ENCODE measurements at regions not wholly inside any gene's neighbourhood (a gene's known extent, or its start where the extent isn't known, plus 50 kb on each side); places are given as distances from the start of the nearest gene placed in this dataset.

DNA sequence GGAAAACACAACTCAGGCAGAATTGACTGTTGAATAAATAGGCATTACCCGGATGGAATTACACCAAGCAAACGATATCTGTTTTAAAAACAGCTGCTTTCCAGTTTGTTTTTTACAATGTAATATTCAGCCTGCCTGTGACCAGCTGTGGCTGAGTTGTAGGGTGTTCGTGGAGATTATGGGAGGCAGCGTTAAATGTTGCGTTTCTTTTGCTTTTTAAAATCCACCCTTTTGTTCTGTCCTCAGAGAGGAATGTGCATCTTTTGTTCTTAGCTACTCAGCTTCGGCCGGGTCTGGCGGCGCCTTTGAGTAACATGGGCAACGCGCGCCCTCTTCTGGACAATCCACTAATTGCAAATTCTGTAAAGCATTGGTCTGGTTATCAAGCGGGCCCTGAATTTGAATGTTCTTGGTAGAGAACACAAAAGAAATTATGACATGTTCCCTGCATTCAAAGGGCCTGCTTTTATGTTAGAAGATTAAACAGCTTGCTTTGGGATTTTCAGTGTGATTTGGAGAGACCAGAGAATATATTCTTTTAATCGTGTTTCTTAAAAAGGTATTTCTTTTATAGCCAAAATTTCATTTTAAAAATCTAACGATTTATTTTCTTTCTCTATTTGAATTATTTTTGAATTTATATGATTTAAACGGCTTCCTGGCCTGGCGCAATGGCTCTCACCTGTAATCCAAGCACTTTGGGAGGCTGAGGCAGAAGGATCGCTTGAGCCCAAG, 76.3 kb upstream of the TRIM2 start:
- peak overlapping the region in 1 of 10 donors; percentile 36 for H3K4me3 Mint-ChIP-seq
- H3K27ac Mint-ChIP-seq, result peak overlapping the region in 7 of 10 donors; percentile 25 to 93 (median 85)
- peak; percentile 96 to 99 for ATAC-seq
- POLR2A ChIA-PET, result interaction anchor here (0.9 to 5.4 kb wide), 4 partner anchors 9 to 44 kb away, joined by 5 to 44 read pairs (median 12); no protein-coding TSS in a partner anchor
- peaks cover 2 to 7% (median 5%) of the 10 kb centered on the region in 4 donors for H3K4me1 Mint-ChIP-seq
- DNase-seq, result peak; percentile 71 to 91 (median 84)
- no peaks in the 10 kb centered on the region for H3K36me3 Mint-ChIP-seq
- no peaks in the 10 kb centered on the region for H3K9me3 Mint-ChIP-seq
- H3K27me3 Mint-ChIP-seq, result no peaks in the 10 kb centered on the region

DNA sequence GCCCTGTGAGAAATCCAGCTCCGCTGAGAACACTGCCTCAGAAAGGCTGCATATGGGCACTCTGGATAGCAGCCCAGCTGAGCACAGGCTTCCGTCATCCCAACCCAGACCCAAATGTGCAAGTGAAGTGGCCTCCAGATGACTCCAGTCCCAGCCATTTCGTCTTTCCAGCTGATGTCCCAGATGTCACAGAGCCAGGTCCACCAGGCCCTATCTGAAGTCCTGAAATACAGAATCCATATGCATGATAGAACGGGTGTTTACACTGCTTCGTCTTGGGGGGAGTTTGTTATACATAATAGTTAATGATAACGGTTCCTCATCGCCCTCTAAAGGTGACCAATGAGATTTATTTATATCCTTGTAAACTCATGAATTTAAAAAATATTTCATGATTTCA, 72.6 kb upstream of the TRIM2 start:
- no peaks in the 10 kb centered on the region for H3K36me3 Mint-ChIP-seq
- ATAC-seq (no peak), DNase-seq (no peak)
- peaks cover 0 to 3% (median 0%) of the 10 kb centered on the region in 5 donors for H3K27me3 Mint-ChIP-seq
- no peaks in the 10 kb centered on the region for H3K9me3 Mint-ChIP-seq
- POLR2A ChIA-PET, result no interaction called here
- no peak overlapping the region for H3K27ac Mint-ChIP-seq
- H3K4me3 Mint-ChIP-seq, result no peak overlapping the region
- peaks cover 6 to 20% (median 14%) of the 10 kb centered on the region in 4 donors for H3K4me1 Mint-ChIP-seq

DNA sequence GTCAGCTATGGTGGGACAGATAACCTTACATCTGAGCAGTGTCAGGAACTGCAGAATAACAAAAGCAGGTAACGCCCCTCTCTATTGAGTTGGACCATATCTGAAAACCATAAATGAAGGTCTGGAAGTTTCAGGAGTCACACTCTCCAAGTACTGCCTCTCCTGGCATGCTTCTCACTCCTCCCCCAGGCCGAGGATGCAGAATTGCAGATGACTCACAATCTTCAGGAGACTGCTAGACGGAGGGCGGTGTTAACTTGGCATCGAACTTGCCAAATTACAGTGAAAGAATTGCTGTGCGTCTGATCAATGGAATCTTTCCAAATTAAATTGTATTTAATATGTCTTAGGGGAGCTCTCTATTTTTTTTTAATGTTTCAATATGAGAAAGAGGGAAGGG, 67.1 kb upstream of the TRIM2 start:
- Mint-ChIP-seq H3K9me3 (no peaks in the 10 kb centered on the region), H3K27me3 (peaks cover 0 to 4% (median under 1%) of the 10 kb centered on the region in 5 donors), H3K27ac (no peak overlapping the region), H3K4me1 (peaks cover 4 to 26% (median 8%) of the 10 kb centered on the region in 4 donors), H3K36me3 (no peaks in the 10 kb centered on the region), H3K4me3 (no peak overlapping the region)
- no peak for DNase-seq
- POLR2A ChIA-PET, result no interaction called here
- no peak for ATAC-seq

DNA sequence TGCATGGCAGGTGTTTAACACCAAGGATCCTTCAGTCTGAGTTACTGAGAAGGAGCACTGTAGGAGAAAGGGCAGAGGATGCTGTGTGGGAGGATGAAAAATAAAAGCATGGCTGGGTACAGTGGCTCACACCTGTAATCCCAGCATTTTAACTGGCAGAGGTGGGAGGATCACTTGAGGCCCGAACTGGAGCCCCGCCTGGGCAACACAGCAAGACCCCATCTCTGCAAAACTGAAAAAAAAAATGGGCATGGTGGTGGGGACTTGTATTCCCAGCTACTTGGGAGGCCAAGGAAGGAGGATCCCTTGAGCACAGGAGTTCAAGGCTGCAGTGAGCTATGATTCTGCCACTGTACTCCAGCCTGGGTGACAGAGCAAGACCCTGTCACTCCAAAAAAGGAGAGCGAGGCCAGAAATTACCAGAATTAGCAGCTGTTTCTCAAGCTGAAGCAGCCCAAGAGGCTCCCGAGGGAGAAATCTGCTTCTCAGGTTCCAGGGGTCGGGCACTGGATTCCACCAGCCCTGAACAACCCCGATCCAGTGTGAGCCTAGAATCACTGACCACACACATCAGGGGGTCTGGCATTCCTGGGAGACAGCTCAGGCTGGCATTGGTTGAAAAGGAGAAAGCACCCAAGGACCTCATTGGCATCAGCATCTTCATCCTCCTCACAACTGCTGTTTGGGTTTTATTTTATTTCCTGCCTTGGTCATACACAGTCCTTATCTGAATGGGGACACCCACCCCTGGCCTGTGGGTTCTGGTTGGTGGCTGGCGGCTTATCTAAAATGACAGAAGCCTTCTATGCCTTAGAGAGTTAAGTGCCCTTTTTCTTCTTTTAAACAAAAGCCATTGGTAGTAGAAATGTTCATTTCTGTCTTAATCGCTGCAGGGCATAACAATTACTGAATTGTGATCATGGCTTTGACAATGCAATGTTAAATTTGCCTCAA, 66.3 kb upstream of the TRIM2 start:
- DNase-seq, result no peak
- H3K27ac Mint-ChIP-seq, result no peak overlapping the region
- POLR2A ChIA-PET, result no interaction called here
- ATAC-seq, result no peak
- H3K4me3 Mint-ChIP-seq, result no peak overlapping the region
- no peaks in the 10 kb centered on the region for H3K36me3 Mint-ChIP-seq
- no peaks in the 10 kb centered on the region for H3K9me3 Mint-ChIP-seq
- peaks cover 0 to 6% (median 2%) of the 10 kb centered on the region in 5 donors for H3K27me3 Mint-ChIP-seq
- peaks cover 4 to 28% (median 8%) of the 10 kb centered on the region in 4 donors for H3K4me1 Mint-ChIP-seq

DNA sequence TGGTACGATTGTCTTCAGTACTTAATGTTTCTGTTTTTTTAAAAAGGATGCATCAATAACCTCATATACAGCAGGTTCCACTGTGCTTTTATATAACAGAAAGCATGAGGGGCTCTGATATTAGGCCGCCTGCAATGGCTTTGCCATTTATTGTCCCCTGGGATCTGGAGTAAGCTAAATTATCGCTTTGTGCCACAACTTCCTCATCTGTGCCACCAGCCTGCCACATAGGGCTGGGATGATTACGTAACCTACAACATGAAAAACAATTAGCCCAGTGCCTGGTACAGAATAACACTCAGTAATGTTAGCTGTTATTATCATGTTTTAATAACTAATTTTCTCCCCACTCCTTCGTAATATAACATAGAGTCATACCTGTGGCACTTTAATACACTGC, 65.5 kb upstream of the TRIM2 start:
- no peak overlapping the region for H3K27ac Mint-ChIP-seq
- H3K36me3 Mint-ChIP-seq, result no peaks in the 10 kb centered on the region
- no peaks in the 10 kb centered on the region for H3K9me3 Mint-ChIP-seq
- H3K4me1 Mint-ChIP-seq, result peaks cover 4 to 25% (median 7%) of the 10 kb centered on the region in 4 donors
- H3K4me3 Mint-ChIP-seq, result no peak overlapping the region
- POLR2A ChIA-PET, result no interaction called here
- DNase-seq (no peak), ATAC-seq (no peak)
- H3K27me3 Mint-ChIP-seq, result peaks cover 0 to 6% (median 2%) of the 10 kb centered on the region in 5 donors

DNA sequence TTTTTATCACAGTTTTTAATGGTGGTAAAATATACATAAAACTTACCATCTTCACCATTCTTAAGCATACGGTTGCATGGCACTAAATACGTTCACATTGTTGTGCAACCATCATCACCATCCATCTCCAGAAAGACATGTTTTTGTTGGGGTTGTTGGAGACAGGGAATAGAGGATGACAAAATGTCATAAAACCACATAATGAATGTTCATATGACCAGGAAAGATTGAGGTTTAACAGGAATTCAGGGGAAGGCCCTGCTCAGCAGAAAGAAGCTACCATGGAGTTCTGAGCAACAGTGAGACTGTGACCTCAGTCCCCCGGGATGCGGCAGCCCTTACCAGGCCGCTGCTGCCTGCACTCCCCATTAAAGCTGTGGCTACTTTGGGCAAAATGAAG, 63.9 kb upstream of the TRIM2 start:
- no peaks in the 10 kb centered on the region for H3K36me3 Mint-ChIP-seq

DNA sequence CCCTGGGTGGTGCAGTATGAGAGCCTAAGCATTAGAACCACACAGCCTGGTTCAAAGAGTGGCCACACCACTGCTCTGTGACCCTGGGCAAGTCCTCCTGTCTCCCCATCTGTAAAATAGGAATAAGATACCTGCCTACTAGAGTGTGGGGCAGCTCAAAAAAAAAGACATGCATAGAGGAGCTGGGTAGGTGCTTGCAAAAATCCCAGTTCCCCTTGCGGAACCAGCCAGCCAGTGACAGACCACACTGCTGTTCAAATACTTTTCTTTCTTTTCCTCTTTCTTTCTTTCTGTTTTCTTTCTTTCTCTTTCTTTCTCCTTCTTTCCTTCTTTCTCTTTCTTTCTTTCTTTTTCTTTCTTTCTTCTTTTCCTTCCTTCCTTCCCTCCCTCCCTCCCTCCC, 63.0 kb upstream of the TRIM2 start:
- Mint-ChIP-seq H3K9me3 (no peaks in the 10 kb centered on the region), H3K27me3 (peaks cover 0 to 6% (median 0%) of the 10 kb centered on the region in 5 donors), H3K27ac (no peak overlapping the region), H3K4me1 (peaks cover 0 to 12% (median 0%) of the 10 kb centered on the region in 4 donors), H3K36me3 (no peaks in the 10 kb centered on the region), H3K4me3 (no peak overlapping the region)
- POLR2A ChIA-PET, result interaction anchor here (0.6 kb wide), 1 partner anchor 308 kb away, joined by 3 read pairs; no protein-coding TSS in a partner anchor
- DNase-seq (no peak), ATAC-seq (no peak)

More for the DNA sequence above, 63.9 kb upstream of the TRIM2 start:
- no peaks in the 10 kb centered on the region for H3K9me3 Mint-ChIP-seq
- ATAC-seq (no peak), DNase-seq (no peak)
- peaks cover 0 to 12% (median under 1%) of the 10 kb centered on the region in 4 donors for H3K4me1 Mint-ChIP-seq
- POLR2A ChIA-PET, result interaction anchor here (0.6 kb wide), 1 partner anchor 897 kb away, joined by 4 read pairs; no protein-coding TSS in a partner anchor
- peaks cover 0 to 6% (median 2%) of the 10 kb centered on the region in 5 donors for H3K27me3 Mint-ChIP-seq
- no peak overlapping the region for H3K4me3 Mint-ChIP-seq
- no peak overlapping the region for H3K27ac Mint-ChIP-seq

DNA sequence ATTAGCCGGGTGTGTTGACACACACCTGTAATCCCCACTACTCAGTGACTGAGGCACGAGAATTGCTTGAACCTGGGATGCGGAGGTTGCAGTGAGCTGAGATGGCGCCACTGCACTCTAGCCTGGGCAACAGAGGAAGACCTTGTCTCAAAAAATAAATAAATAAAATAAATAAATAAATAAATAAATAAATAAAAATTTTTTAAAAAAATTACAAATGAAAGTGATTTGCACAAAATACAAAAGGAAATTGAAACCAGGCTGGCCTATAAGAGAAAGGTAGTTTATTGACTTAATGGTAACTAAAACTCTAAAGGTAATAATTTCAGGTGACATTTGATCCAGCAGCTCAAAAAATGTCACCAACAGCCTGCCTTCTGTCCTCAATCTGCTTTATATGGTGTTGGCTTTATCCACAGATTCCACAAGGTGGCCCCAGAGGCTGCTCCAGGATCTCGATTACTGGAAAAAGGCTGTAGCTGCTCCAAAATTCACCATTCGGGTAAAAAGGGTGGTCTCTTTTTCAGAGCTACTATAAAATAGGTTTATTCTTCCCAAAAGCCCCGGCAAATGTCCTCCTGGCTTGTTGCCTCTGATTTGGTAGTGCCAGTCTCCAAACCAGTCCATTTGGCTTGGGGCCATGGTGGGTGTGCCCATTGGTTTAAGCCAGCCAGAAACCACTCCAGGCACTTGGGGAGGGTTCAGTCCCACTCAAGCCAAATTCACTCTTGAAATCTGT, 61.4 kb upstream of the TRIM2 start:
- Mint-ChIP-seq H3K27me3 (peaks cover 0 to 6% (median 0%) of the 10 kb centered on the region in 5 donors), H3K4me1 (peaks cover 0 to 12% (median 0%) of the 10 kb centered on the region in 4 donors), H3K9me3 (no peaks in the 10 kb centered on the region), H3K4me3 (no peak overlapping the region), H3K27ac (no peak overlapping the region), H3K36me3 (no peaks in the 10 kb centered on the region)
- POLR2A ChIA-PET, result no interaction called here
- peak; percentile 66 to 77 for ATAC-seq
- peak; percentile 22 to 79 (median 50) for DNase-seq

DNA sequence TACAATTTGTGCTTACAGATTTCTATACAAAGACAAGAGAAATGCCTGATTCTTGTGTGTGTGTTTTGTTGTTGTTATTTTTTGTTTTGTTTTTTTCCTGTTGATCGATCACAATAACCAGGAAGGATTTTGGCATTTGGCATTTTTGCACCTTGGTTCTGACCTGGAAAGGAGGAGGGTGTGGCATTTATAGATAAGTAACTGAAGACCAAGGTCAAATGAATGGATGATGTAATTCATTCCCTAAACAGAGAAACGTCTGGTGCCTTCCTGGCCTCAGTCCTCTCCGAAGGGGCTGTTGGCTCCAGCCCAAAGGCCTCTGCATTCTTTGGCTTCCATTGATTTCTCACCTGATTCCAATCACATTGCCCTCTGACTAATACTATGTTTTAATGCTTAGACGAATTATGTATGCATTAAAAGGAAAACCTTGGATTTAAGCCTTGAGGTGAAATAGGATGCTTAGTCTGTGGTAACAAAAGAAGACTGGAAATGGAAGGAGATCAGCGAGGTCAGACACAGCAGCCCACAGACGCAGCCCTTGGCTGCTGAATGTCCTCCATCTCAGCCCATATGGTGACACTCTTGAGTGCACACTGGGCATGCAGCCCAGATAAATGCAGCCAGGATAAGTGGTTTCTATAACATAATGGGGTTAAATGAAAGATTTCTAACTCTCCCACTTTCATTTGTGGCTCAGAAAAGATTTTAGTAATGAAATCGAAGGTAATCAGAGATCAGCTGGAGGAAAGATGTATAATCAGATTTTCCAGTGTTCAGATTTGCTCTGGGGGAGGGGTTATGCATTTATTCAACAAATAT, 60.5 kb upstream of the TRIM2 start:
- Mint-ChIP-seq H3K36me3 (no peaks in the 10 kb centered on the region), H3K4me1 (peaks cover 0 to 7% (median 0%) of the 10 kb centered on the region in 4 donors), H3K27me3 (peaks cover 0 to 6% (median 0%) of the 10 kb centered on the region in 5 donors), H3K9me3 (no peaks in the 10 kb centered on the region), H3K27ac (no peak overlapping the region), H3K4me3 (no peak overlapping the region)
- POLR2A ChIA-PET, result no interaction called here
- ATAC-seq (no peak), DNase-seq (no peak)

DNA sequence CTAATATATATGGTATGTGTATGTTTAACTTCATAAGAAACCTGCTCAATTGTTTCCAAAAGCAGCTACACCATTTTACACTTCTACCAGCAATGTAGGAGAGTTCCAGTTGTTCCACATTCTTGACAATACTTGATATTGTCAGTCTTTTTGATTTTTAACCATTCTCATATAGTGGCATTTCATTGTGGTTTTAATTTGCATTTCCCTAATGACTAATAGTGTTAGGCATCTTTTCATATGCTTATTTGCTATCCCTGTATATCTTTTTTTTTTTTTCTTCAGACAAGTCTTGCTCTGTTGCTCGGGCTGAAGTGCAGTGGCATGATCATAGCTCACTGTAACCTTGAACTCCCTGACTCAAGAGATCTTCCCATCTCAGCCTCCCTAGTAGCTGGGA, 58.2 kb upstream of the TRIM2 start:
- peak overlapping the region in 1 of 10 donors; percentile 25 for H3K27ac Mint-ChIP-seq
- H3K27me3 Mint-ChIP-seq, result peaks cover 0 to 5% (median 0%) of the 10 kb centered on the region in 5 donors
- ATAC-seq (no peak), DNase-seq (no peak)
- H3K36me3 Mint-ChIP-seq, result no peaks in the 10 kb centered on the region
- H3K4me1 Mint-ChIP-seq, result peaks cover 0 to 3% (median 0%) of the 10 kb centered on the region in 4 donors
- H3K4me3 Mint-ChIP-seq, result no peak overlapping the region
- POLR2A ChIA-PET, result no interaction called here
- no peaks in the 10 kb centered on the region for H3K9me3 Mint-ChIP-seq

DNA sequence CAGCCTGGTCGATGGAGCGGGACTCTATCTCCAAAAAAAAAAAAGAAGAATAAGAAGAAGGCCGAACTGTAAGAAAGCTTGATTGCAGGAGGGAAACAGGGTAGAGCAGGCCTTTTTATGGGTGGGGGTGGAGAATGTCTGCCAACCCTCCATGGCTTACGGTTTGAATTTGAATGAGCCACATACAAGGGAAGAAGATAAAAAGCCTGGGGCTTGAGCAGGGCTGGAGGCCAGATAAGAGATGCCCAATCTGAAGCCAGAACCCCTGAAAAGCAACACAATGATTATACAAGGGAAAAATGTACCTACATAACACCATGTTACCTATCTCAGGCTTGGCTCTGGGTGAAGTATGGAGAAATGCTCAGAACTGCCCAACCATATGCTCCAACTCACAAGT, 57.3 kb upstream of the TRIM2 start:
- Mint-ChIP-seq H3K4me3 (no peak overlapping the region), H3K27me3 (peaks cover 0 to 7% (median 0%) of the 10 kb centered on the region in 5 donors), H3K4me1 (peaks cover 0 to 9% (median 1%) of the 10 kb centered on the region in 4 donors), H3K9me3 (no peaks in the 10 kb centered on the region), H3K36me3 (no peaks in the 10 kb centered on the region), H3K27ac (peak overlapping the region in 1 of 10 donors; percentile 25)
- POLR2A ChIA-PET, result interaction anchor here (0.6 kb wide), 1 partner anchor 435 kb away, joined by 3 read pairs; no protein-coding TSS in a partner anchor
- DNase-seq (no peak), ATAC-seq (no peak)
